GM12878 (cell line): ENCODE measurements at regions not wholly inside any gene's neighbourhood (a gene's known extent, or its start where the extent isn't known, plus 50 kb on each side); places are given as distances from the start of the nearest gene placed in this dataset.

ENCODE experiments used
- ATAC-seq: fragments of 200-7000 bp; cut with Tn5 transposase; 3 replicates; pipeline ENCODE4 v1.9.1; 2020; ENCODE audit warnings: mild to moderate bottlenecking, moderate library complexity
- BruUV-seq: library from RNA; stranded (reverse); fragments of 400-500 nt; replicated peaks from 2 replicates; lab custom pipeline; 2021; lab: Mats Ljungman, UMichigan
- CTCF ChIA-PET: fragments of 300-600 bp; sonication (Branson Sonifier 250); formaldehyde crosslinking; extraction: SDS; loops from one replicate; lab custom pipeline; 2021; ENCODE audit warnings: inconsistent platforms; lab: Yijun Ruan, JAX
- POLR2A ChIA-PET: fragments of 350-600 bp; formaldehyde crosslinking; extraction: SDS; loops from one replicate; lab custom pipeline; 2021; ENCODE audit warnings: inconsistent platforms; lab: Charles Lee
- RAD21 ChIA-PET: fragments of 300-600 bp; sonication (Branson Sonifier 250); formaldehyde crosslinking; loops from one replicate; lab custom pipeline; 2023; ENCODE audit warnings: antibody characterized with exemption; ENCODE audit not compliant: unreplicated experiment; lab: Charles Lee
- SMC1A ChIA-PET: fragments of 300-600 bp; sonication (Branson Sonifier 250); formaldehyde crosslinking; loops from one replicate; lab custom pipeline; 2023; ENCODE audit not compliant: unreplicated experiment, uncharacterized antibody; lab: Charles Lee
- DNase-seq: peaks from one replicate; pipeline ENCODE4 v3.0.0-alpha.2; 2011; ENCODE audit warnings: low read depth, low spot score
- FAIRE-seq: peaks from 3 replicates; lab custom pipeline; 2011; peaks lifted over from hg19 to GRCh38; lab: Jason Lieb, UNC
- H2AFZ ChIP-seq: 2 replicates; pipeline ENCODE4 v1.6.0; 2011; ENCODE audit warnings: low read depth, low read length, control low read depth; ENCODE audit not compliant: control insufficient read depth
- H3K27ac ChIP-seq: 2 replicates; pipeline ENCODE4 v1.5.1; 2011; ENCODE audit warnings: control low read depth; ENCODE audit not compliant: control insufficient read depth, insufficient read depth
- H3K27me3 ChIP-seq, 2 experiments: replicated peaks in 1 of 2; 2 replicates each; pipeline versions ENCODE4 v1.6.0 to v1.6.1; 2011; ENCODE audit warnings: low read length in 1 of 2; ENCODE audit not compliant: control insufficient read depth in 2 of 2, insufficient read depth in 2 of 2
- H3K36me3 ChIP-seq, 2 experiments: 2 replicates each; pipeline ENCODE4 v1.5.1; 2011; ENCODE audit warnings: low read length in 1 of 2; ENCODE audit not compliant: control insufficient read depth in 2 of 2, insufficient read depth in 2 of 2
- H3K4me1 ChIP-seq: 2 replicates; pipeline ENCODE4 v1.6.1; 2011; ENCODE audit warnings: mild to moderate bottlenecking, low read length, moderate library complexity, mixed read lengths; ENCODE audit not compliant: control insufficient read depth, insufficient read depth
- H3K4me2 ChIP-seq: 2 replicates; pipeline ENCODE4 v1.6.0; 2011; ENCODE audit warnings: control low read depth; ENCODE audit not compliant: control insufficient read depth, insufficient read depth
- H3K4me3 ChIP-seq: fragments of 200-600 bp; sonication (generic); 2 replicates; pipeline ENCODE4 v1.5.1; 2016
- H3K79me2 ChIP-seq: 2 replicates; pipeline ENCODE4 v1.6.0; 2011; ENCODE audit warnings: low read length; ENCODE audit not compliant: control insufficient read depth, insufficient read depth
- H3K9ac ChIP-seq: 2 replicates; pipeline ENCODE4 v1.8.0; 2011; ENCODE audit warnings: low read length, control low read depth, mixed read lengths; ENCODE audit not compliant: control insufficient read depth, insufficient read depth
- H3K9me3 ChIP-seq: replicated peaks from 3 replicates; pipeline ENCODE4 v1.5.1; 2011; ENCODE audit warnings: mild to moderate bottlenecking, low read length; ENCODE audit not compliant: control insufficient read depth, insufficient read depth
- H4K20me1 ChIP-seq: 2 replicates; pipeline ENCODE4 v1.6.0; 2011; ENCODE audit not compliant: control insufficient read depth, insufficient read depth
- BCL11A ChIP-seq: IDR thresholded peaks from 2 replicates; pipeline ENCODE4 v1.6.1; 2011; ENCODE audit warnings: low read depth, low read length
- EP300 ChIP-seq, 2 experiments: fragments of 150-350 bp in 1 of 2; IDR thresholded peaks; 2 replicates each; pipeline ENCODE4 v1.6.1; 2011 to 2012; ENCODE audit warnings: low read depth in 2 of 2, low read length in 2 of 2, borderline replicate concordance in 1 of 2, improper control_type of control experiment in 1 of 2, inconsistent platforms in 1 of 2; ENCODE audit not compliant: control insufficient read depth in 1 of 2
- FOXK2 ChIP-seq: fragments of 450-650 bp; IDR thresholded peaks from 2 replicates; pipeline ENCODE4 v1.6.1; 2017; ENCODE audit warnings: mild to moderate bottlenecking, moderate library complexity
- HDAC6 ChIP-seq: fragments of 200-600 bp; sonication (generic); IDR thresholded peaks from one replicate; pipeline ENCODE4 v1.8.0; 2017; ENCODE audit warnings: antibody characterized with exemption; ENCODE audit not compliant: unreplicated experiment
- IRF5 ChIP-seq: fragments of 450-650 bp; IDR thresholded peaks from 2 replicates; pipeline ENCODE4 v1.6.1; 2017; ENCODE audit warnings: borderline replicate concordance
- JUND ChIP-seq: IDR thresholded peaks from 2 replicates; pipeline ENCODE4 v1.6.1; 2012; ENCODE audit warnings: low read depth, mild to moderate bottlenecking, low read length, improper control_type of control experiment, moderate library complexity
- RAD21 ChIP-seq: IDR thresholded peaks from 2 replicates; pipeline ENCODE4 v1.6.1; 2011; ENCODE audit warnings: mild to moderate bottlenecking, low read depth, low read length, moderate library complexity; ENCODE audit not compliant: insufficient read depth
- REST ChIP-seq: IDR thresholded peaks from 2 replicates; pipeline ENCODE4 v1.6.1; 2012; ENCODE audit warnings: mild to moderate bottlenecking, low read depth, low read length
- TCF3 ChIP-seq: IDR thresholded peaks from 2 replicates; pipeline ENCODE4 v1.6.1; 2012; ENCODE audit warnings: low read depth, mild to moderate bottlenecking, low read length, borderline replicate concordance; ENCODE audit not compliant: insufficient read depth
- USF1 ChIP-seq: IDR thresholded peaks from 2 replicates; pipeline ENCODE4 v1.6.1; 2011; ENCODE audit warnings: borderline replicate concordance, low read depth, mild to moderate bottlenecking, moderate library complexity, mixed read lengths, low read length; ENCODE audit not compliant: insufficient read depth; ENCODE audit errors: extremely low read length
- ZBTB33 ChIP-seq: fragments of 450-650 bp; IDR thresholded peaks from 2 replicates; pipeline ENCODE4 v1.6.1; 2017; ENCODE audit warnings: mild to moderate bottlenecking
- ZNF207 ChIP-seq: fragments of 450-650 bp; IDR thresholded peaks from 2 replicates; pipeline ENCODE4 v1.6.1; 2014; ENCODE audit warnings: antibody characterized with exemption, mild to moderate bottlenecking, borderline replicate concordance
- ZNF384 ChIP-seq: IDR thresholded peaks from 2 replicates; pipeline ENCODE4 v1.6.1; 2012; ENCODE audit warnings: low read depth, mild to moderate bottlenecking, low read length, improper control_type of control experiment, borderline replicate concordance
- WGBS: methylation state at CpG from one replicate; pipeline ENCODE4 v1.1.6; 2016; ENCODE audit warnings: low lambda C conversion rate; ENCODE audit not compliant: insufficient replicate concordance, insufficient coverage; ENCODE audit errors: missing lambda C conversion rate; 5-methylcytosine and 5-hydroxymethylcytosine counted together
- in situ Hi-C: fragments of 300-500 bp; cut with MboI; formaldehyde crosslinking; loops from 9 replicates; pipeline ENCODE4 v1.14.3; 2018; ENCODE audit warnings: mixed read lengths
- intact Hi-C: fragments of 100-400 bp; cut with micrococcal nuclease; formaldehyde crosslinking; loops from one replicate; pipeline ENCODE4 v1.14.2; 2022; ENCODE audit not compliant: unreplicated experiment
- TF ChIP-seq, protein P1 (sequence below): fragments of 450-650 bp; IDR thresholded peaks from 2 replicates; pipeline ENCODE4 v1.6.1; 2018; ENCODE audit warnings: borderline replicate concordance, mild to moderate bottlenecking; ENCODE audit not compliant: partially characterized antibody

DNA sequence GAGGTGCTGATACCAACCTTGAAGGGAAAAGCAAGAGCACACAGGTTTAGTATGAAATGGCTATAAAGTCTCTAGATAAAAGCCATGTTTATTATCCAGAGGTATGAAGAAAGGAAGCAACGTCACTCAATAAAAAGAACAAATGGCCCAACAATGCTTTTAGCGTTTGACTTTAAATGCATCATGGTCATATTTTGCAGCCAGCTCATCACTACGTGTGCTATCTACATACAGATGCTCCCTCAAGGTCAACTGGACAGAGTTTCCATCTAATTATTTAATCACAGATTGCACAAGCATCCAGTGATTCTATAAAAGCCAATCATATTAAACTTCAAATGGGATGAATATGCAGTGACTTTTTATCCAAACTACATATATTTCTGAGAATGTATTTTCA is 127.6 kb upstream of the SYNDIG1 start:
- no peak overlapping the region for H3K4me2 ChIP-seq
- ChIA-PET RAD21 (no interaction called here), CTCF (no interaction called here), POLR2A (no interaction called here), SMC1A (no interaction called here)
- no peak overlapping the region for H3K4me3 ChIP-seq
- 16% methylated on average over 3 of the region's 3 CpGs for WGBS
- H3K4me1 ChIP-seq = no peaks in the 10 kb centered on the region
- intact Hi-C loops (no loop called here), in situ Hi-C loops (no loop called here)
- H3K9me3 ChIP-seq = no peaks in the 10 kb centered on the region
- DNase-seq (no peak), ATAC-seq (no peak), FAIRE-seq (no peak)
- no peaks in the 10 kb centered on the region for H4K20me1 ChIP-seq
- no peak overlapping the region for H3K27ac ChIP-seq
- H3K27me3 ChIP-seq = no peaks in the 10 kb centered on the region
- no peak overlapping the region for H3K9ac ChIP-seq
- H3K36me3 ChIP-seq = no peaks in the 10 kb centered on the region
- no TSS peak for BruUV-seq
- no peak overlapping the region for H2AFZ ChIP-seq
- no peaks in the 10 kb centered on the region for H3K79me2 ChIP-seq
- no peak for TF ChIP-seq REST
- no peak for TF ChIP-seq ZNF207
- TF ChIP-seq, protein P1, sequence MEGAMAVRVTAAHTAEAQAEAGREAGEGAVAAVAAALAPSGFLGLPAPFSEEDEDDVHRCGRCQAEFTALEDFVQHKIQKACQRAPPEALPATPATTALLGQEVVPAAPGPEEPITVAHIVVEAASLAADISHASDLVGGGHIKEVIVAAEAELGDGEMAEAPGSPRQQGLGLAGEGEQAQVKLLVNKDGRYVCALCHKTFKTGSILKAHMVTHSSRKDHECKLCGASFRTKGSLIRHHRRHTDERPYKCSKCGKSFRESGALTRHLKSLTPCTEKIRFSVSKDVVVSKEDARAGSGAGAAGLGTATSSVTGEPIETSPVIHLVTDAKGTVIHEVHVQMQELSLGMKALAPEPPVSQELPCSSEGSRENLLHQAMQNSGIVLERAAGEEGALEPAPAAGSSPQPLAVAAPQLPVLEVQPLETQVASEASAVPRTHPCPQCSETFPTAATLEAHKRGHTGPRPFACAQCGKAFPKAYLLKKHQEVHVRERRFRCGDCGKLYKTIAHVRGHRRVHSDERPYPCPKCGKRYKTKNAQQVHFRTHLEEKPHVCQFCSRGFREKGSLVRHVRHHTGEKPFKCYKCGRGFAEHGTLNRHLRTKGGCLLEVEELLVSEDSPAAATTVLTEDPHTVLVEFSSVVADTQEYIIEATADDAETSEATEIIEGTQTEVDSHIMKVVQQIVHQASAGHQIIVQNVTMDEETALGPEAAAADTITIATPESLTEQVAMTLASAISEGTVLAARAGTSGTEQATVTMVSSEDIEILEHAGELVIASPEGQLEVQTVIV = no peak
- no peak for TF ChIP-seq BCL11A
- TF ChIP-seq IRF5 = no peak
- no peak for TF ChIP-seq JUND
- TF ChIP-seq ZBTB33 = no peak
- TF ChIP-seq FOXK2 = no peak
- no peak for TF ChIP-seq HDAC6
- no peak for TF ChIP-seq USF1
- TF ChIP-seq RAD21 = no peak
- TF ChIP-seq EP300 (IDR thresholded peaks at IDR 0.05; ENCODE audit: borderline replicate concordance in 1 of 2, control insufficient read depth in 1 of 2, low read depth in 2 of 2, low read length in 2 of 2) = no peak
- TF ChIP-seq ZNF384 = no peak
- TF ChIP-seq TCF3 = no peak
